Neuron (in vitro differentiated cells): ENCODE measurements at regions not wholly inside any gene's neighbourhood (a gene's known extent, or its start where the extent isn't known, plus 50 kb on each side); places are given as distances from the start of the nearest gene placed in this dataset.
"Not testable (repeated sequence)": the region's sequence is repeated elsewhere in the genome, so short reads cannot be mapped to it uniquely, and the experiment has no call there.

Experiments
- H2AFZ ChIP-seq: one replicate; pipeline ENCODE4 v1.6.1; 2013; ENCODE audit warnings: low read depth, mild to moderate bottlenecking, inconsistent platforms, low read length, moderate library complexity
- H3K27me3 ChIP-seq: one replicate; pipeline ENCODE4 v1.6.1; 2013; ENCODE audit warnings: low read length; ENCODE audit not compliant: insufficient read depth
- H3K36me3 ChIP-seq: one replicate; pipeline ENCODE4 v1.6.1; 2013; ENCODE audit warnings: low read length; ENCODE audit not compliant: insufficient read depth
- H3K4me1 ChIP-seq: one replicate; pipeline ENCODE4 v1.6.1; 2013; ENCODE audit warnings: low read length; ENCODE audit not compliant: insufficient read depth
- H3K4me3 ChIP-seq: 2 replicates; pipeline ENCODE4 v1.5.1; 2013; ENCODE audit warnings: mild to moderate bottlenecking, low read length, moderate library complexity
- H3K9me3 ChIP-seq: one replicate; pipeline ENCODE4 v1.6.1; 2013; ENCODE audit warnings: low read length

GRCh38 chr5:97234380-97234779 is 51.3 kb upstream of the RIOK2 start:
- not testable (repeated sequence) for H3K9me3 ChIP-seq, H3K4me3 ChIP-seq, H3K4me1 ChIP-seq, H3K27me3 ChIP-seq, H2AFZ ChIP-seq, H3K36me3 ChIP-seq

- H3K4me1 ChIP-seq: peaks cover 18% of the 10 kb centered on the region
- H3K27me3 ChIP-seq: no peaks in the 10 kb centered on the region
- H3K36me3 ChIP-seq: no peaks in the 10 kb centered on the region
- peaks cover 4% of the 10 kb centered on the region for H3K9me3 ChIP-seq
- H3K4me3 ChIP-seq: no peak overlapping the region
- no peak overlapping the region for H2AFZ ChIP-seq
Observed at GRCh38 chr5:97242341-97242740, 59.3 kb upstream of the RIOK2 start.

GRCh38 chr5:97243353-97243752 is 60.3 kb upstream of the RIOK2 start:
- Histone ChIP-seq H3K4me1 (peaks cover 18% of the 10 kb centered on the region), H3K9me3 (peaks cover 4% of the 10 kb centered on the region), H2AFZ (no peak overlapping the region), H3K27me3 (peaks cover 2% of the 10 kb centered on the region), H3K4me3 (no peak overlapping the region), H3K36me3 (no peaks in the 10 kb centered on the region)

GRCh38 chr5:97245386-97245785 is 62.3 kb upstream of the RIOK2 start:
- Histone ChIP-seq H3K4me1 (peaks cover 18% of the 10 kb centered on the region), H3K9me3 (peaks cover 4% of the 10 kb centered on the region), H3K27me3 (peaks cover 2% of the 10 kb centered on the region), H2AFZ (no peak overlapping the region), H3K4me3 (no peak overlapping the region), H3K36me3 (no peaks in the 10 kb centered on the region)

- Histone ChIP-seq H3K36me3 (no peaks in the 10 kb centered on the region), H3K27me3 (peaks cover 2% of the 10 kb centered on the region), H3K9me3 (peaks cover 5% of the 10 kb centered on the region), H3K4me1 (peaks cover 13% of the 10 kb centered on the region), H2AFZ (no peak overlapping the region), H3K4me3 (no peak overlapping the region)
Observed at GRCh38 chr5:97250113-97250512, 67.1 kb upstream of the RIOK2 start.

GRCh38 chr5:97266076-97266475 is 83.0 kb upstream of the RIOK2 start:
- no peaks in the 10 kb centered on the region for H3K36me3 ChIP-seq
- peaks cover 3% of the 10 kb centered on the region for H3K9me3 ChIP-seq
- no peak overlapping the region for H3K4me3 ChIP-seq
- H3K4me1 ChIP-seq: no peaks in the 10 kb centered on the region
- H2AFZ ChIP-seq: no peak overlapping the region
- no peaks in the 10 kb centered on the region for H3K27me3 ChIP-seq

- H2AFZ ChIP-seq: no peak overlapping the region
- peaks cover 3% of the 10 kb centered on the region for H3K9me3 ChIP-seq
- H3K36me3 ChIP-seq: no peaks in the 10 kb centered on the region
- no peaks in the 10 kb centered on the region for H3K27me3 ChIP-seq
- H3K4me3 ChIP-seq: no peak overlapping the region
- H3K4me1 ChIP-seq: no peaks in the 10 kb centered on the region
Observed at GRCh38 chr5:97266576-97266975, 83.5 kb upstream of the RIOK2 start.

- Histone ChIP-seq H3K27me3 (no peaks in the 10 kb centered on the region), H3K4me1 (no peaks in the 10 kb centered on the region), H2AFZ (no peak overlapping the region), H3K4me3 (no peak overlapping the region), H3K9me3 (no peaks in the 10 kb centered on the region), H3K36me3 (no peaks in the 10 kb centered on the region)
Observed at GRCh38 chr5:97267767-97268166, 84.7 kb upstream of the RIOK2 start.

GRCh38 chr5:97276474-97277120 is 93.5 kb upstream of the RIOK2 start:
- Histone ChIP-seq H3K27me3 (no peaks in the 10 kb centered on the region), H3K4me3 (no peak overlapping the region), H3K36me3 (no peaks in the 10 kb centered on the region), H2AFZ (no peak overlapping the region), H3K9me3 (no peaks in the 10 kb centered on the region), H3K4me1 (no peaks in the 10 kb centered on the region)

GRCh38 chr5:97281257-97281656 is 98.2 kb upstream of the RIOK2 start:
- Histone ChIP-seq H3K4me1 (no peaks in the 10 kb centered on the region), H3K4me3 (no peak overlapping the region), H3K9me3 (no peaks in the 10 kb centered on the region), H2AFZ (no peak overlapping the region), H3K27me3 (no peaks in the 10 kb centered on the region), H3K36me3 (no peaks in the 10 kb centered on the region)

- H3K36me3 ChIP-seq: no peaks in the 10 kb centered on the region
Observed at GRCh38 chr5:97297063-97297703, 114.1 kb upstream of the RIOK2 start.

GRCh38 chr5:97297704-97298091 is 114.7 kb upstream of the RIOK2 start:
- no peak overlapping the region for H3K4me3 ChIP-seq
- no peaks in the 10 kb centered on the region for H3K4me1 ChIP-seq
- H3K36me3 ChIP-seq: no peaks in the 10 kb centered on the region
- no peaks in the 10 kb centered on the region for H3K9me3 ChIP-seq
- no peaks in the 10 kb centered on the region for H3K27me3 ChIP-seq
- no peak overlapping the region for H2AFZ ChIP-seq

More at GRCh38 chr5:97297063-97297703, 114.1 kb upstream of the RIOK2 start:
- Histone ChIP-seq H3K4me3 (no peak overlapping the region), H3K4me1 (no peaks in the 10 kb centered on the region), H3K27me3 (no peaks in the 10 kb centered on the region), H2AFZ (no peak overlapping the region), H3K9me3 (no peaks in the 10 kb centered on the region)

- H3K27me3 ChIP-seq, H3K9me3 ChIP-seq, H3K4me3 ChIP-seq, H3K36me3 ChIP-seq, H3K4me1 ChIP-seq, H2AFZ ChIP-seq: not testable (repeated sequence)
Observed at GRCh38 chr5:97301181-97301580, 118.1 kb upstream of the RIOK2 start.

GRCh38 chr5:97338729-97339128 is 155.7 kb upstream of the RIOK2 start:
- Histone ChIP-seq H3K36me3 (no peaks in the 10 kb centered on the region), H3K4me1 (no peaks in the 10 kb centered on the region), H3K4me3 (no peak overlapping the region), H3K27me3 (no peaks in the 10 kb centered on the region), H3K9me3 (no peaks in the 10 kb centered on the region), H2AFZ (no peak overlapping the region)
